ENCODE measurements at regions not wholly inside any gene's neighbourhood (a gene's known extent, or its start where the extent isn't known, plus 50 kb on each side); places are given as distances from the start of the nearest gene placed in this dataset.

DNA sequence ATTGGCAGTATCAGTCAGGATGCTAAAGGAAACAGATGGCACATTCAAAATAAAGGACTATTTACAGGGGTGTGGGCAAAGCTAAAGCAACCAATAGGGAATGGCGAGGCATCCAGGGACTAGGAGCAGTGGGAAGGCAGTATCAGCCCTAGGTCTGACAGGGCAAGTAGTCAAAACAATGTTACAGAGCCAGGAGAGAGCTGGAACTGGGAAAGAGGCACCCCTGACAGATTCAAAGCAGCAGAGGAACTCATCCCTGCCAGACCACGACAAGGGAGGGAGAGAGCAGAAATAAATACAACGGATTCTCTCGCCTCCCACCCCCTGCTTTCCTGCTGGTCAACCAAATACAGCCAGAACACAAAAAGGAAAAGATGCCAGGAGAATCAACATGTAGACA lies 371.5 kb downstream of the NR2F1-AS1 start:
- H3K4me1 ChIP-seq (ENCODE audit: control insufficient read depth, extremely low read depth, insufficient read depth, low read length), result no peaks in the 10 kb centered on the region
- no peak for DNase-seq (ENCODE audit: low read depth in 2 of 2)
- H3K36me3 ChIP-seq (ENCODE audit: control insufficient read depth, insufficient read depth, low read length), result no peaks in the 10 kb centered on the region
- H4K20me1 ChIP-seq (ENCODE audit: control insufficient read depth, extremely low read depth, insufficient read depth, low read length), result no peaks in the 10 kb centered on the region
- no peak overlapping the region for H3K4me3 ChIP-seq (replicated peaks in 1 of 4; ENCODE audit: control extremely low read depth in 1 of 4, insufficient read depth in 1 of 4, low read depth in 3 of 4, low read length in 4 of 4)
- H3K9me3 ChIP-seq (ENCODE audit: control insufficient read depth, insufficient read depth, low read depth, low read length), result no peaks in the 10 kb centered on the region
- H2AFZ ChIP-seq (ENCODE audit: low read length), result peak overlapping the region; percentile 1
- no peak overlapping the region for H3K27ac ChIP-seq (ENCODE audit: insufficient read depth, low read length)
- no peaks in the 10 kb centered on the region for H3K79me2 ChIP-seq (ENCODE audit: control insufficient read depth, insufficient read depth, low read length)
- H3K9ac ChIP-seq (ENCODE audit: insufficient read depth, low read length), result no peak overlapping the region
- H3K4me2 ChIP-seq (ENCODE audit: extremely low read depth, insufficient read depth, low read length), result no peak overlapping the region
- TF ChIP-seq, protein P1, sequence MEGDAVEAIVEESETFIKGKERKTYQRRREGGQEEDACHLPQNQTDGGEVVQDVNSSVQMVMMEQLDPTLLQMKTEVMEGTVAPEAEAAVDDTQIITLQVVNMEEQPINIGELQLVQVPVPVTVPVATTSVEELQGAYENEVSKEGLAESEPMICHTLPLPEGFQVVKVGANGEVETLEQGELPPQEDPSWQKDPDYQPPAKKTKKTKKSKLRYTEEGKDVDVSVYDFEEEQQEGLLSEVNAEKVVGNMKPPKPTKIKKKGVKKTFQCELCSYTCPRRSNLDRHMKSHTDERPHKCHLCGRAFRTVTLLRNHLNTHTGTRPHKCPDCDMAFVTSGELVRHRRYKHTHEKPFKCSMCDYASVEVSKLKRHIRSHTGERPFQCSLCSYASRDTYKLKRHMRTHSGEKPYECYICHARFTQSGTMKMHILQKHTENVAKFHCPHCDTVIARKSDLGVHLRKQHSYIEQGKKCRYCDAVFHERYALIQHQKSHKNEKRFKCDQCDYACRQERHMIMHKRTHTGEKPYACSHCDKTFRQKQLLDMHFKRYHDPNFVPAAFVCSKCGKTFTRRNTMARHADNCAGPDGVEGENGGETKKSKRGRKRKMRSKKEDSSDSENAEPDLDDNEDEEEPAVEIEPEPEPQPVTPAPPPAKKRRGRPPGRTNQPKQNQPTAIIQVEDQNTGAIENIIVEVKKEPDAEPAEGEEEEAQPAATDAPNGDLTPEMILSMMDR (conservative IDR thresholded peaks at IDR 0.05 in 1 of 2, IDR thresholded peaks at IDR 0.05 in 1 of 2; ENCODE audit: low read depth in 1 of 2, low read length in 2 of 2), result no peak
- no peak for TF ChIP-seq EZH2 (IDR thresholded peaks at IDR 0.05; ENCODE audit: low read length, missing control alignments)
- no peaks in the 10 kb centered on the region for H3K27me3 ChIP-seq (ENCODE audit: control insufficient read depth, insufficient read depth, low read length)

- no peak overlapping the region for H3K9ac ChIP-seq (ENCODE audit: insufficient read depth, low read length)
- H3K9me3 ChIP-seq (ENCODE audit: control insufficient read depth, insufficient read depth, low read depth, low read length), result no peaks in the 10 kb centered on the region
- H3K4me2 ChIP-seq (ENCODE audit: extremely low read depth, insufficient read depth, low read length), result no peak overlapping the region
- no peaks in the 10 kb centered on the region for H3K79me2 ChIP-seq (ENCODE audit: control insufficient read depth, insufficient read depth, low read length)
- TF ChIP-seq EZH2 (IDR thresholded peaks at IDR 0.05; ENCODE audit: low read length, missing control alignments), result no peak
- TF ChIP-seq, protein P1 (conservative IDR thresholded peaks at IDR 0.05 in 1 of 2, IDR thresholded peaks at IDR 0.05 in 1 of 2; ENCODE audit: low read depth in 1 of 2, low read length in 2 of 2), result no peak
- peak in 1 of 2 donors; percentile 35 for DNase-seq (ENCODE audit: low read depth in 2 of 2)
- no peak overlapping the region for H3K4me3 ChIP-seq (replicated peaks in 1 of 4; ENCODE audit: control extremely low read depth in 1 of 4, insufficient read depth in 1 of 4, low read depth in 3 of 4, low read length in 4 of 4)
- no peaks in the 10 kb centered on the region for H3K4me1 ChIP-seq (ENCODE audit: control insufficient read depth, extremely low read depth, insufficient read depth, low read length)
- H2AFZ ChIP-seq (ENCODE audit: low read length), result no peak overlapping the region
- H3K36me3 ChIP-seq (ENCODE audit: control insufficient read depth, insufficient read depth, low read length), result no peaks in the 10 kb centered on the region
- H3K27me3 ChIP-seq (ENCODE audit: control insufficient read depth, insufficient read depth, low read length), result no peaks in the 10 kb centered on the region
- no peak overlapping the region for H3K27ac ChIP-seq (ENCODE audit: insufficient read depth, low read length)
- no peaks in the 10 kb centered on the region for H4K20me1 ChIP-seq (ENCODE audit: control insufficient read depth, extremely low read depth, insufficient read depth, low read length)
These were observed 372.8 kb downstream of the NR2F1-AS1 start for GRCh38 chr5:93208141-93208751.

GRCh38 chr5:93206203-93206602 lies 374.8 kb downstream of the NR2F1-AS1 start:
- no peaks in the 10 kb centered on the region for H3K9me3 ChIP-seq (ENCODE audit: control insufficient read depth, insufficient read depth, low read depth, low read length)
- no peak overlapping the region for H3K9ac ChIP-seq (ENCODE audit: insufficient read depth, low read length)
- H4K20me1 ChIP-seq (ENCODE audit: control insufficient read depth, extremely low read depth, insufficient read depth, low read length), result no peaks in the 10 kb centered on the region
- H3K79me2 ChIP-seq (ENCODE audit: control insufficient read depth, insufficient read depth, low read length), result no peaks in the 10 kb centered on the region
- H3K27me3 ChIP-seq (ENCODE audit: control insufficient read depth, insufficient read depth, low read length), result no peaks in the 10 kb centered on the region
- no peak for DNase-seq (ENCODE audit: low read depth in 2 of 2)
- H3K27ac ChIP-seq (ENCODE audit: insufficient read depth, low read length), result no peak overlapping the region
- H3K4me1 ChIP-seq (ENCODE audit: control insufficient read depth, extremely low read depth, insufficient read depth, low read length), result no peaks in the 10 kb centered on the region
- no peaks in the 10 kb centered on the region for H3K36me3 ChIP-seq (ENCODE audit: control insufficient read depth, insufficient read depth, low read length)
- no peak overlapping the region for H3K4me3 ChIP-seq (replicated peaks in 1 of 4; ENCODE audit: control extremely low read depth in 1 of 4, insufficient read depth in 1 of 4, low read depth in 3 of 4, low read length in 4 of 4)
- no peak overlapping the region for H2AFZ ChIP-seq (ENCODE audit: low read length)
- H3K4me2 ChIP-seq (ENCODE audit: extremely low read depth, insufficient read depth, low read length), result no peak overlapping the region
- no peak for TF ChIP-seq EZH2 (IDR thresholded peaks at IDR 0.05; ENCODE audit: low read length, missing control alignments)

All from fibroblast of lung (primary cell).